ENCODE measurements at regions not wholly inside any gene's neighbourhood (a gene's known extent, or its start where the extent isn't known, plus 50 kb on each side); places are given as distances from the start of the nearest gene placed in this dataset.

DNA sequence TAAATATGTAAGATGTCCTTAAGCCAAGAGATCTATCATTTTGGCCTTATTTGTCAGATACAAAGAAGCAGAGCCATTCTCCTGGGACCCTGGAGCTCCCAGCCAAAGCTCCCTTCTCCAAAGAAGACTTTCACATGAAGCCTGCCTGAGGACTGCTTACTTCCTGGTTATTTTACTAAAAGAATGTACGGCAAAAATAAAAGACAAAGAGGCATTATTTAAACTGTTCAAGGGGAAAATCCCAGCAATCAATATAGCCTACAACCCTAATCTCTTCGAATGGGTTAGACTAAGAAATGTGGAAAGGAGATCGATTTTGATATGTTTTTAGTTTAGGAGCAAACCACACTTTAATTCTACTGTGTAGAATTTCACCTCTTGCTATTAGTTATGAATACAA is 237.9 kb upstream of the CTBP2 start:
- DNase-seq (ENCODE audit: low read depth) = no peak

DNA sequence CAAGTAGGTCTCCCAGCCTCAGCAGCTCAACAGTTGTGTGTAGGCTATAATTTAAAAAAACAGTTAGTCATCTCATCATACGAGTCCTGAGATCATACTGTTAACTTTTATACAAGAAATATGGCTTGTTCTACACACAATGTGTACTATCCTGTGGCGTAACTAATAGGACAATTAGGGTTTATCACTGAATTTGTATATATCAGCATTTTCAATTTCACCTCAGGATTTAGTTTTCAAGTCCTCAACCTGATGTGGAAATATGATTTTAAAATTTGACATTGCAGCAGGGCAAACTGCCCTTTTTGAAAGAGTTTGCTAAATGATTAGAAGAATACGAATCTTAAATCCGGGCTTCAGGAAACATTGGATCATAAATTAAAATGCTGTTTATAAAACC is 237.2 kb upstream of the CTBP2 start:
- DNase-seq (ENCODE audit: low read depth) = no peak

DNA sequence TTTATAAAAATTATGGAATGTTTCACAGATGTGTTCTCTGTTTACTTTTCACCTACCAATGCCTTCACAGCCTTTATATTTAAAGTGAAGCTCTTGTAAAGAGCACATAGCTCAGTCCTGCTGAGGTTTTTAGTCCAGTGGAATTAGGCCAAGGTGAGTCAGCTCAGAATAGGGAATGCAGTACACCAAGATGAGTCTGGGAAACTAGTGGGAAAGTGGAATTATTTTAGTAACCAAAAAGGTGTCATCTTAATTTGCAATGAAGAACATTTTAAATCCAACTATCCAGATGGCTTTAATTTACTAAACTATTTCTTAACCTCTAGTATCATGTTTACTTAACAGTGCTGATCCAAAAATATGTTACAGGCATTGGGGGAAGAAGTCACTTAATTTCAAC is 236.3 kb upstream of the CTBP2 start:
- no peak for DNase-seq (ENCODE audit: low read depth)

DNA sequence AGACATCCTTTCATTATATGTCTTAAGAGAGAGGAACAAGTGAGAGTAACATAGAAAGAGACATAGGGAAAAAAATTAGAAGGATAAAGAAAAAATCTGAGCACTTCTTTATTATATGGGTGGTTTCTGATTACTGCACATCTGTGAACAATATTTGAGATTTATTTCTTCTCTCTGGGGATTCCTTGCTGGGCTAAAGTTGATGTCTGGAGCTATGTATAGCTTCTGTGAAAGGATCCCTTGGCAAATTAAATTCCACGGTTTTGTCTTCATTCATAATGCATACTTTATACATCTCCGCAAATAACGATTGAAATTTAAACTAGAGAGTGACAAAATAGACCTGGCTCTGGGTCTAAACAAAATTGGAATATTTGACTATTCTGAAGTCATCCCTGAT is 232.2 kb upstream of the CTBP2 start:
- DNase-seq (ENCODE audit: low read depth) = no peak

GRCh38 chr10:125392154-125392553 is 231.8 kb upstream of the CTBP2 start:
- DNase-seq (ENCODE audit: low read depth) = peak; percentile 43

- DNase-seq (ENCODE audit: low read depth) = no peak
These were observed 229.3 kb upstream of the CTBP2 start for GRCh38 chr10:125389648-125390047.

DNA sequence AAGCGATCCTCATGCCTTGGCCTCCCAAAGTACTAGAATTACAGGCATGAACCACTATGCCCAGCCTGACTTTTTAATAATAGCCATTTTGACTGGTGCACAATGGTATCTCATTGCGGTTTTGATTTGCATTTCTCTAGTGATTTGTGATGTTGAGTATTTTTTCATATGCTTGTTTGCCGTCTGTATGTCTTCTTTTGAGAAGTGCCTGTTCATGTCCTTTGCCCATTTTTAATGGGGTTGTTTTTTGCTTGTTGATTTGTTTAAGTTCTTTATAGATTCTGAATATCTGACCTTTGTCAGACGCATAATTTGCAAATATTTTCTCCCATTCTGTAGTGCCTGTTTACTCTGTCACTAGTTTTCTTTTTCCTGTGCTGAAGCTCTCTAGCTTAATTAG is 219.2 kb upstream of the CTBP2 start:
- DNase-seq (ENCODE audit: low read depth) = no peak

GRCh38 chr10:125377368-125377767 is 217.0 kb upstream of the CTBP2 start:
- DNase-seq (ENCODE audit: low read depth) = peak; percentile 17

DNA sequence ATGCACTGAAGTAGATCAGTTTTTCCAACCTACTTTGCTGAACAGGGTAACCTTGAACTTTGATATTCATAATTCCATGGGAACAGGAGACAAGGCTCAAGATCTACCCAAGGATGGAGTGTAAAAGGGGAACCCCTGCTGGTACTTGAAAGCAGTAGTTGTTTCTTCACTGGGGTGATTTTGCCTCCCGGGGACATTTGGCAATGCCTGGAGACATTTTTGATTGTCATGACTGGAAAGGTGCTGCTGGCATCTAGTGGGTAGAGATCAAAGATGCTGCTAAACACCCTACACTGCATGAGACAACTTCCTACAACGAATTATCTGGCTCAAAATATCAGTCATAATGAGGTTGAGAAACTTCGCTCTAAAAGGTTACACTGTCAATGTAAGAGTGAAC is 214.8 kb upstream of the CTBP2 start:
- DNase-seq (ENCODE audit: low read depth) = no peak

DNA sequence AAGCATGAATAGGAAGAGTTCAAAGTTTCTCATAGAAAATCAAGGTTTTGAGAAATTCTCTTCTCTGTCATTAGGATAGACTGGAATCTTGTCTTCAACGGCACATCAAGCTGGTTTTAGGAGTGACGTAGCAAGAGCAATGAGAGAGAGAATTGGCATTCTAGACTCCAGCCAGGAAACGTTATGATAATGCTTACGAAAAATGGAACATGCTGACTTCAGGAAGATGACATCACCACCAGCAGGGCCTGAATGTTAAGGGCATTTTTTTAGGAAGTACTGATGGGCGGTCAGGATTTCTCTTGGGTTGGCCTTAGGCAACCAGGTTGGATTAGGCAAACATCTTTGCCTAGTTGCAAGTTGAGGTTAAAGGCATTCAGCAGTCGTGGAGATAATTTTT is 213.2 kb upstream of the CTBP2 start:
- DNase-seq (ENCODE audit: low read depth) = no peak

- no peak for DNase-seq (ENCODE audit: low read depth)
These were observed 210.2 kb upstream of the CTBP2 start for GRCh38 chr10:125370578-125370977.

GRCh38 chr10:125369382-125370326 is 209.3 kb upstream of the CTBP2 start:
- DNase-seq (ENCODE audit: low read depth) = no peak

GRCh38 chr10:125368146-125368545 is 207.8 kb upstream of the CTBP2 start:
- DNase-seq (ENCODE audit: low read depth) = no peak

GRCh38 chr10:125363791-125364190 is 203.4 kb upstream of the CTBP2 start:
- DNase-seq (ENCODE audit: low read depth) = no peak

DNA sequence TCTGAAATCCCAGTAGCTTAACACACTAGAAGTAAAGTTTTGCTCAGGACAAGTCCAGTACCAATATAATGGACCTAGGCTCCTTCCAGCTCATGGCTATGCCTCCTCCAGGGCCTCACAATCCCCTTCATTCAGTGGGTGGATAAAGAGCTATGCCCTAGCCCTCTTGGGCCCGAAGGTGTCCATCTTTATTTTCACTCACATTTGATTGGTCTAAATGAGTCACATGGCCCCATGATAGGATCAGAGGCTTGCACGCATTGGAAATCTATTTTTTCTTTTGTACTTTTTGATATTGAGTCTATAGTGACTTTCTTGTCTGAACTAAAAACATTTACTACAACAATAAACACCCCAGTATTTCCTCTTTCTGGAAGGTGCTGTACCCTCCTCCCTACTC is 202.6 kb upstream of the CTBP2 start:
- no peak for DNase-seq (ENCODE audit: low read depth)

DNA sequence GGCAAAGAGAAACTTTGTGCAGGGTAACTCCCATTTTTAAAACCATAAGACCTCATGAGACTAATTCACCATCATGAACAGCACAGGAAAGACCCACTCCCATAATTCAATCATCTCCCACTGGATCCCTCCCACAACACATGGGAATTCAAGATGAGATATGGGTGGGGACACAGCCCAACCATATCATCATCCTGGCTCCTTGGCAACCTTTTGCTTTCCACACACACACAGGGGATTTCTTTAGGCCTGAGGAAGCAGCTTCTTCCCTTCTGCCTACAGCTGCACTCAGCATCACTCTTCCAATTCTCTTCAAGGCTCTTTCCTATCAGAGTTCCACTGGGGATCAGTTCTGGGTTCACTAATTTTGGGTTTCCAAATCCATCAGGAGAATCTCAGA is 199.0 kb upstream of the CTBP2 start:
- DNase-seq (ENCODE audit: low read depth) = no peak

DNA sequence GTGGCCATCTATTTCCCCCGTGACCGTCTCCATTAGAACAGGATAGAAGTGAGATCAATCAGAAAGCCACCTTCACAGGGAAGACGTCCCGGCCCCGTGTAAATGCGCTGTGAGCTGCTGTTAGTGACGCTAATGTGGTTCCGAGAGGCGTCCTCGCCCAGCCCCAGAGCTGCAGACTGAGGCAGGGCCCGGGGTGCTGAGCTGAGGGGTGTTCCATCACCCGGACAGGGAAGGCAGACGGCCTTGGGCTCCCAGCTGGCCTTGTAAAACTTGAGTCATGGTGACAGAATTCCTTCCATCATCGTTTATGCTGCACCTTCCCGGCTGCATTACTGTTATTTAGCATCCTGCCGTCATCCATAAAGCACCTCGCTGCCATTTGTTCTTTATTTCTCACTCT is 195.3 kb upstream of the CTBP2 start:
- DNase-seq (ENCODE audit: low read depth) = no peak

DNA sequence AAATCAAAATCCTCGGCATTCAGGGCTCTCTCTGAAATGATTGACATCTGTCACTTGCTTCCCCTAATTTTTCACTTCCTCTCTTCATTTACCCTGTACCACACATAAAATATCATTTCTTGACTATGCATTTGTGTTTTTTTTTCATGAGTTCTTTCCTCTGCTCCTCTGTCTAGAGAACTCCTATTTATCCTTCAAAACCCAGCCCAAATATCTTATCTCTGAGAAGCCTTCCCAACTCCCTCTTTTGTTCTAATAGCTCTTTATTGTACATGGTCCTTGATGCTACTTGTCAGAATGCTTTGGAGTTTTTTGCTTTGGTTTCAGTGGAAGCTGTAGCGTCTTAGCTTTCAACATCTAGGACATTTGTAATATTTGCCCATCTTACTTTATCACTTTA is 190.2 kb upstream of the CTBP2 start:
- DNase-seq (ENCODE audit: low read depth) = no peak

DNA sequence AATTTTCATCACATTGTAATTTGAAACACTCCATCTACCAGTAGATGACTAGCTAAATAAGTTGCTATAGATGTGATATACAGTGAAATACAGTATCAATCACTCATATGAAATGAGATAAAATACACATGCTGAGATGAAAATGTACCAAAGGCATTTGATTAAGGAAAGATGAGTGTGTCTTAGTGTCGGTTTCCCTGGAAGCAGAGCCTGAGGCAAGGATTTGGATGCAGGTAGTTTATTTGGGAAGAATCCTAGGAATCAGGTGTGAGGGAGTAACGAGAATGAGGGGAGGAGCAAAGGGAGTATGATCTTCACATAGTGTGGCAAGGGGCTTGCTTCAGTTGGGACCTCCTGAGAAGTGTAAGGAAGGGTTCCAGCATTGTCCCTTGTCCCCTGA is 188.2 kb upstream of the CTBP2 start:
- no peak for DNase-seq (ENCODE audit: low read depth)

DNA sequence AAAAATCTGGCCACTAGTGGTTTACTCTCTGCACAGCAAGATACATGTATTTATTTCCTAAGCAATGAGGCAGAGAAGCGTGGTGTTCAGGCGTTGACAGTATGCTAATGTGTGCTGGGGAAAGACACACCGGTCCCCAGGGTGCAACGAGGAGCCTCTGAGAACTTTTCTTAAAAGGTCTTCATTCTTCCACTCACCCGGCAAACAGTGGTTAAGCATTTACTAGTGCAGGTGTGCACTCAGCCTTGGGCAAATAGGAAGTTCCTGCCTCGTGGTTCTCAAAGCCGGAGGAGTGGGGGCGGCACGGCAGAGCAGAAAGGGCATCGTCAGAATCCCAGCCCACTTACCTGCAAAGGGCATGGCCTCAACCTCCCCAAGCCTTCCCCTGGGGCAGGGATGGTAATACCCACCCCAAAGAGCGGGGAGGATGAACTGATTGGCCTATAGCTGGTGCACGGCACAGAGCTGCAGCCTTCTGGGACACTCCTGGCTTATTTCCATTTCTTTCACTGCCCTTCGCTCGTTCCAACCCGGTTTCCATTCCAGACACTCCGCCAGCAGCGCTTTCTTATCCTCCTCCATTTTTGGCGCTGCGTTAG is 184.3 kb upstream of the CTBP2 start:
- DNase-seq (ENCODE audit: low read depth) = no peak

GRCh38 chr10:125343983-125344382 is 183.6 kb upstream of the CTBP2 start:
- DNase-seq (ENCODE audit: low read depth) = no peak

- peak; percentile 8 for DNase-seq (ENCODE audit: low read depth)
These were observed 183.0 kb upstream of the CTBP2 start for GRCh38 chr10:125343118-125343925.

- no peak for DNase-seq (ENCODE audit: low read depth)
These were observed 181.2 kb upstream of the CTBP2 start for GRCh38 chr10:125341611-125342010.

All from fibroblast of the conjunctiva (primary cell).